HL-60 (cell line): ENCODE measurements at regions not wholly inside any gene's neighbourhood (a gene's known extent, or its start where the extent isn't known, plus 50 kb on each side); places are given as distances from the start of the nearest gene placed in this dataset.

ENCODE experiments used
- DNase-seq, 2 experiments: peaks; one replicate each; pipeline ENCODE4 v3.0.0-alpha.2; 2010 to 2020; ENCODE audit warnings: low read depth in 1 of 2, low spot score in 1 of 2
- H3K27ac ChIP-seq: fragments of 250-450 bp; sonication (Bioruptor Pico); replicated peaks from 2 replicates; pipeline ENCODE4 v1.5.1; 2020; ENCODE audit warnings: mild to moderate bottlenecking, moderate library complexity
- H3K27me3 ChIP-seq: fragments of 250-450 bp; sonication (Bioruptor Pico); 2 replicates; pipeline ENCODE4 v1.5.1; 2021; ENCODE audit warnings: mild to moderate bottlenecking, moderate library complexity; ENCODE audit not compliant: insufficient read depth, poor library complexity, severe bottlenecking
- H3K4me3 ChIP-seq: replicated peaks from 2 replicates; pipeline ENCODE4 v1.5.1; 2011; ENCODE audit warnings: mild to moderate bottlenecking, control low read depth, low read length; ENCODE audit not compliant: insufficient read depth
- CTCF ChIP-seq: IDR thresholded peaks from one replicate; pipeline ENCODE4 v1.5.1; 2011; ENCODE audit warnings: low read length, control low read depth, inconsistent platforms; ENCODE audit not compliant: insufficient read depth
- GABPA ChIP-seq: IDR thresholded peaks from 2 replicates; pipeline ENCODE4 v1.6.1; 2012; ENCODE audit warnings: low read depth
- POLR2AphosphoS5 ChIP-seq: IDR thresholded peaks from 2 replicates; pipeline ENCODE4 v1.6.1; 2012; ENCODE audit warnings: low read depth
- REST ChIP-seq: IDR thresholded peaks from 2 replicates; pipeline ENCODE4 v1.6.1; 2012; ENCODE audit warnings: low read depth; ENCODE audit not compliant: insufficient replicate concordance
- SPI1 ChIP-seq: IDR thresholded peaks from 2 replicates; pipeline ENCODE4 v1.6.1; 2012; ENCODE audit warnings: low read depth, mild to moderate bottlenecking, borderline replicate concordance

- no peak for DNase-seq
- H3K27me3 ChIP-seq = no peaks in the 10 kb centered on the region
- no peak overlapping the region for H3K27ac ChIP-seq
- no peak for TF ChIP-seq REST
- TF ChIP-seq CTCF = no peak
- TF ChIP-seq SPI1 = no peak
- TF ChIP-seq POLR2AphosphoS5 = no peak
- TF ChIP-seq GABPA = no peak
- no peak overlapping the region for H3K4me3 ChIP-seq
Observed at GRCh38 chr2:37873749-37874330, 51.2 kb upstream of the RMDN2 start.

- H3K27me3 ChIP-seq = no peaks in the 10 kb centered on the region
- no peak overlapping the region for H3K4me3 ChIP-seq
- no peak for TF ChIP-seq CTCF
- no peak for TF ChIP-seq GABPA
- TF ChIP-seq SPI1 = no peak
- TF ChIP-seq REST = no peak
- TF ChIP-seq POLR2AphosphoS5 = no peak
- H3K27ac ChIP-seq = no peak overlapping the region
- no peak for DNase-seq
Observed at GRCh38 chr2:37874470-37874869, 50.6 kb upstream of the RMDN2 start.
